ENCODE measurements at regions not wholly inside any gene's neighbourhood (a gene's known extent, or its start where the extent isn't known, plus 50 kb on each side); places are given as distances from the start of the nearest gene placed in this dataset.

- no peaks in the 10 kb centered on the region for H3K27me3 Mint-ChIP-seq (ENCODE audit: insufficient read depth)
- no peak for TF ChIP-seq CTCF (conservative IDR thresholded peaks at IDR 0.05)
- no peak overlapping the region for H3K4me3 ChIP-seq (ENCODE audit: low read length)
- H3K9me3 ChIP-seq (ENCODE audit: control insufficient read depth, low read length) = peaks cover 10% of the 10 kb centered on the region
- no peak overlapping the region for H3K27ac ChIP-seq (ENCODE audit: low read depth, low read length)
- no peak overlapping the region for H3K4me3 Mint-ChIP-seq
- peaks cover 15% of the 10 kb centered on the region for H3K9me3 Mint-ChIP-seq
- no peaks in the 10 kb centered on the region for H3K36me3 Mint-ChIP-seq (ENCODE audit: low read depth)
- H3K36me3 ChIP-seq (ENCODE audit: control insufficient read depth, insufficient read depth, low read length) = no peaks in the 10 kb centered on the region
- no peaks in the 10 kb centered on the region for H3K4me1 Mint-ChIP-seq
- DNase-seq = no peak
- H3K4me1 ChIP-seq (ENCODE audit: control insufficient read depth, insufficient read depth, low read length) = no peaks in the 10 kb centered on the region
- no peak overlapping the region for H3K27ac Mint-ChIP-seq
- 58 to 82% methylated on average over 2 of the region's 2 CpGs for WGBS, 2 experiments (ENCODE audit: insufficient coverage in 1 of 2, insufficient read length in 1 of 2)
- H3K27me3 ChIP-seq (ENCODE audit: control insufficient read depth, insufficient read depth, low read length, poor library complexity, severe bottlenecking) = no peaks in the 10 kb centered on the region
- no peak overlapping the region for H3K9ac ChIP-seq (ENCODE audit: extremely low read depth, low read length, poor library complexity, severe bottlenecking)
Measured at GRCh38 chr9:32234451-32234850, 150.0 kb upstream of the ACO1 start.

- H3K4me1 ChIP-seq (ENCODE audit: control insufficient read depth, insufficient read depth, low read length) = no peaks in the 10 kb centered on the region
- H3K27me3 Mint-ChIP-seq (ENCODE audit: insufficient read depth) = no peaks in the 10 kb centered on the region
- no peak overlapping the region for H3K27ac Mint-ChIP-seq
- no peak overlapping the region for H3K27ac ChIP-seq (ENCODE audit: low read depth, low read length)
- H3K4me1 Mint-ChIP-seq = no peaks in the 10 kb centered on the region
- H3K9me3 ChIP-seq (ENCODE audit: control insufficient read depth, low read length) = no peaks in the 10 kb centered on the region
- no peak overlapping the region for H3K9ac ChIP-seq (ENCODE audit: extremely low read depth, low read length, poor library complexity, severe bottlenecking)
- no peak for DNase-seq
- TF ChIP-seq CTCF (conservative IDR thresholded peaks at IDR 0.05) = no peak
- no peaks in the 10 kb centered on the region for H3K27me3 ChIP-seq (ENCODE audit: control insufficient read depth, insufficient read depth, low read length, poor library complexity, severe bottlenecking)
- no peaks in the 10 kb centered on the region for H3K36me3 Mint-ChIP-seq (ENCODE audit: low read depth)
- no peak overlapping the region for H3K4me3 Mint-ChIP-seq
- H3K4me3 ChIP-seq (ENCODE audit: low read length) = no peak overlapping the region
- no peaks in the 10 kb centered on the region for H3K36me3 ChIP-seq (ENCODE audit: control insufficient read depth, insufficient read depth, low read length)
- 75 to 85% methylated on average over 1 to 3 of the region's 3 CpGs for WGBS, 2 experiments (ENCODE audit: insufficient coverage in 1 of 2, insufficient read length in 1 of 2)
- peaks cover 5% of the 10 kb centered on the region for H3K9me3 Mint-ChIP-seq
Measured at GRCh38 chr9:32247168-32247567, 137.3 kb upstream of the ACO1 start.

GRCh38 chr9:32248189-32248712 lies 136.2 kb upstream of the ACO1 start:
- 93 to 100% methylated on average over 1 to 2 of the region's 2 CpGs for WGBS, 2 experiments (ENCODE audit: insufficient coverage in 1 of 2, insufficient read length in 1 of 2)
- H3K4me3 ChIP-seq (ENCODE audit: low read length) = no peak overlapping the region
- Mint-ChIP-seq H3K27ac (no peak overlapping the region), H3K27me3 (ENCODE audit: insufficient read depth) (no peaks in the 10 kb centered on the region), H3K4me3 (no peak overlapping the region), H3K9me3 (peaks cover 5% of the 10 kb centered on the region), H3K4me1 (no peaks in the 10 kb centered on the region), H3K36me3 (ENCODE audit: low read depth) (no peaks in the 10 kb centered on the region)
- H3K4me1 ChIP-seq (ENCODE audit: control insufficient read depth, insufficient read depth, low read length) = no peaks in the 10 kb centered on the region
- H3K9me3 ChIP-seq (ENCODE audit: control insufficient read depth, low read length) = no peaks in the 10 kb centered on the region
- no peak for DNase-seq
- no peak overlapping the region for H3K9ac ChIP-seq (ENCODE audit: extremely low read depth, low read length, poor library complexity, severe bottlenecking)
- no peaks in the 10 kb centered on the region for H3K36me3 ChIP-seq (ENCODE audit: control insufficient read depth, insufficient read depth, low read length)
- H3K27ac ChIP-seq (ENCODE audit: low read depth, low read length) = no peak overlapping the region
- TF ChIP-seq CTCF (conservative IDR thresholded peaks at IDR 0.05) = no peak
- no peaks in the 10 kb centered on the region for H3K27me3 ChIP-seq (ENCODE audit: control insufficient read depth, insufficient read depth, low read length, poor library complexity, severe bottlenecking)
